GM21786 (cell line): ENCODE measurements at regions not wholly inside any gene's neighbourhood (a gene's known extent, or its start where the extent isn't known, plus 50 kb on each side); places are given as distances from the start of the nearest gene placed in this dataset.
"Not testable (repeated sequence)": the region's sequence is repeated elsewhere in the genome, so short reads cannot be mapped to it uniquely, and the experiment has no call there.

Experiments
- ATAC-seq: cut with Tn5 transposase; IDR thresholded peaks from one replicate; pipeline ENCODE4 v1.9.1; 2021; ENCODE audit not compliant: unreplicated experiment

DNA sequence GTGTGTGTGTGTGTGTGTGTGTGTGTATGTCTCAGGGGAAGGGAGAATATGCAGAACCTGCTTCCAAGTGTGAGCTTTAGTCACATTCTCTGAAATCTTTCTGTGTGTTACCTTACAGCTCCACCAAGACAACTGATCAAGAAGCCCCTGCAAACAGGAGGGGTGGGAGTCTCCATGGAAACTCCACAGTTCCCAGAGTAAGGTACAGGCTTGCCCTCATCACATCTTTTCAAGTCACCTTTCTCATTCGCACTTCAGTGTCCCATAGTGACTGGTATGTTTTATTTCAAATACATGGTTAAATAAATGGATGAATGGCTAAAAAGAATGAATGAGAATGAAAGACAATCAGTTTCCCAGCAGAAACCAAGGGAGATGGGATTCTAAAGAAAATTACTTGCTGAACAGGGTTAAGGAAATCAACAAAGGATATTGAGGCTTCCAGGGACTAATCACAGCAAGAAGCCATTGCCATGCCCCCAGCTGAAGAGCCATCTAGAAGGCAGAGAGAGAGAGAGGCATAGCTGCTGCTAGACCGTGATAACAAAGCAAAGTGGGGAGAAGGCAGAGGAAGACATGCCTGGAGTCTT is 987.2 kb upstream of the CELF4 start:
- no peak for ATAC-seq

DNA sequence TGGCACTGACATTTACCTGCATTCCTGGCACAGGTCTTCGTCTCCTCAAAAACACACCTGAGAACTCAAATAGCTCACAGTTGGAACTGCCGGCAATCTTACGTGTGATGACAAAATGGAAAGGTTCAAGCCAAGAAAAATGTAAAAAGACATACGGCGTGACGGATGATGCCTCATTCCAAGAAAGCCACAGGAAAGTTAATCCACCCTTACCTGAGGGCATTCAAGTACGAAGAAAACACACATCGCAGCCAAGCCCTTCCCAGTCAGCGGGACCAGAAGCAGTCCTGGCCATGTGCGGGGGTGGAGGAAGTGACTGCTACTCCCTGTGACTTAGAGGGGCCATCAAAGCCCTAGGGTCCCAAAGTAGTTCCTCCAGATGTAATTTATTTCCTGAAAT is 986.3 kb upstream of the CELF4 start:
- no peak for ATAC-seq

DNA sequence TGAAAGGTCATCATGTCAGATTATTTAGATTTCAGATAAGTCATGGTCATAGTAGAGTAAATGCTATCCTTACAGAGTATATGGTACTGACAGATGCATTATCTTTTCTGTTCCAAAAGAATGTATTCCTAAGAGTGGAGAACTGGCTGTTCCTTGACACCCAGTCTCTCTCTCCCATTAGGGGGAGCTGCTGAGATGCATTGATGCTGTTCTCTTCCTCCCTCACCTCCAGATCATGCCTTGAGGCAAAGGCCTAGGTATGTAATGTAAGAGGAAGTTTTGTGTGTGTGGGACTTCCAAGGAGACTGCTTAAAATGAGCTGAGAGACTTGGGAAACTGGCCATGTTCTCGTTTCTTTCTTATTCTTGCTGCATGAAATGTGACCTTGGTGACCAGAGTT is 979.5 kb upstream of the CELF4 start:
- ATAC-seq: peak; percentile 69

DNA sequence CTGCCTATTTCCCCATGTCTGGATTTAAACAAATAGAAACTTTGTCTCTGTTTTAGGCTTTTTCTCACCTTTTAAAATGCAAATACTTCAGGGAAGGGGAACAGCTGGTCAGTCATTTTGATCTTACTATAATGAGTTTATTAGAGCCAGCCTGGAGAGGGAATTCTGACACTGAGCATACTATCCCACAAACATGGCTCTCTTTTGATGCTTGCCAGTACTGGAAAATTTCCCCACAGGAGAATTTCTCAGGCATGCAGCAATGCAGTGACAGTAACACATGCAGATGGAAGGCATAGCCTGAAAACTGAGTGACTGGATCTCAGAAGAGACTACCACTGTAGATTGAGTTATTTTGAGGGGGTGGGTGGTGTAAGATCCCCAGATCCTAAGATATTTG is 974.3 kb upstream of the CELF4 start:
- ATAC-seq: no peak

DNA sequence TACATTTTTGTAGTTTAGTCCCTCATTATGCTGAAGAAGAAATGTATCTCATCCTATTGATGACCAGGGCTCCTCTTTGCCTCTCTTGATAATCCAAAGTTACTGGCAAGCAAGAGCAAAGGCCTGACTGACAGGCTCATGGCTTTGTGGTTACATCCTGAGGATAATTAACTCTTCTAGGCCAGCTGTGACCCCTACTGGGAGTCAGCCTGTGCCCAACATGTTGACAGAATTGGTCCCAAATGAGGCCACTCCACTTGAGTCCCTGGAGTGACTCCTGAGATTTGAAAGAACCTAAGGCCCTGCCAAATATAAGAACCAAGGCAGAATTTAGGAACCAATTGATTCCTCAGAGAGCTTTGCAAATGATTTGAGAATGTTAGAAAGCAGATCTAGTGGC is 973.8 kb upstream of the CELF4 start:
- no peak for ATAC-seq

DNA sequence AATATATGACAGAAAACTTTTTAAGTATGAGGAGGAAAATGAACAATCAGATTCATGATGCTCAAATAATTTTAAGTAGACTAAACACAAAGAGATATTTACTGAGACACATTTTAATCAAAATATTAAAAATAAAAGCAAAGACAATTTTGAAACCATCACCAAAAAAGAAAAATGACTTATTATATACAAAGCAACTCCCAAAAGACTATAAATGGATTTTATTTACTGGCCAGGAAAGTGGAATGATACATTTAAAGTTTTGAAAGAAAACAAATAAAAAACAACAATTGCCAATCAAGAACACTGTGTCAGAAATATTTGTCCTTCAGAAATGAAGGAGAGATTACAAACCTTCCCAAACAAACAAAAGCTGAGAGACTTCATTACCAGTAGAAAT is 968.5 kb upstream of the CELF4 start:
- no peak for ATAC-seq

DNA sequence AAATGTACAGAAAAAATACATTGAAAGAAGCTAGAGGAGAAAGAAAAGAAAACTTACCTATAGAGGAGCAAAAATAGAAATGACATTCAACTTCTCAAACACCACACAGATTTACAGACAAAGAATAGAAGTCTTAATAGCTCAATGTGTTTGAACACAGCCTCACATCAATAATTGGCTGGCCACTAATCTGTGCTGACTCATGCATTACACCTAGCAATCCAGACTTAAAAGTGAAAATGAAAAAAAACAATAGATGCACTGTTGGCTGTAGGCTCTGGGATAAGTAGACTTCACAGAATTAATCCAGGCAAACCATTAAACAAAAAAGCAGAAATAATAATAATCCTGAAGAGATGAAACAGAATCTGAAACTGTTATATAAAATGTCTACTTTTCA is 961.3 kb upstream of the CELF4 start:
- no peak for ATAC-seq

DNA sequence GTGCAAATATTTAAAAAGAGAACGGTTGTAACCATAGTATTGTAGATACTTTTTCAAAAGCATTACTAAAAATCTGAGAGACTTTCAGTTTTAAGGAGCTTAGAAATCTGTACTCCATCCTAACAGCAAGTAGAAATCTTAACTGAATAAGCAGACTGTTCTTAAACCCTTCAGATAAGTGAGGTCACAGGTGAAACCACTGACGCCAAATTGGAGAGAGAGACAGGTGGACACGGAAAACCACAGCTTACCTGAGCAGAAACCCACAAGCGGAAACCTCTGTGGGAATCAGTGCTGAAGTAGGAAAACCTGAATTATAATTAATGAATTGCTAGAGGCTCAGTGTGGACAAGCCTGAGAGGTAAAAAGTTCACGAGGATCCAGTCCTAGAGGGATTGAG is 959.4 kb upstream of the CELF4 start:
- ATAC-seq: no peak

DNA sequence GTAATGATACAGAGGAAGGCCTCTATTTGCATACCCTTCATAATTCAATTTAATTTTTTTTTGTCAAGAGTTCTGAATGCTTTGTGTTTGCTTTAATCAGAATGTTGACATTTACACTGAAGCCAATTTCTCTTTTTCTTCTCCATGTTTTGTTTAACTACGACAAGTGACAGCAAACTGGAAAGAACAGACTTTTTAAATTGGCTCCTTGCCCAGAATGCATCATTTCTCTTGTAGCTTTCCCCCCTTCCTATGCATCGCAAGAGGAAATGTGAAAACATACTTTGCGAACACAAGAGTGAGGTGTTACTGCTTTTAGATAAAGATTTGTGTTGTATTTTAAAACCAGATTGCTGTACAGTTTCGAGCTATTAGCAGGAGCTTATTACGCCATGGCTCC is 955.2 kb upstream of the CELF4 start:
- ATAC-seq: no peak

DNA sequence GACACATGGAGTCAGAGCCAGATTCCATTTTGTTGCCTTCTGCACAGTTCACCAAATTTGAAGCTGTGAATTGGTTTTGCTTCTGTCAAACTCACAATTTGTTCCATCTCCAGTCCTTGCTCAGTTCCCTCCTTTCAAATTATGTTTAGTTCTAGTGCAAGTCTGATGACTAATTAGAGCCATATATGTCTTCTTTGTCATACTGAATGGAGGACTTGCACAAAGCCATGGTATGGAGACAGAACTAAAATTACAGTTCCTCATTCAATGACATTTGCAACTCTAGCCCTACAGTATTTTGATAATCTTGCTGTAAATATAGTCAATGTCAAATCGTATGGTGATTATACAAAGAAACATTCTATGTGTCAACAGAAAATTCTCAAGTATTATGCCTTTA is 936.9 kb upstream of the CELF4 start:
- ATAC-seq: no peak

DNA sequence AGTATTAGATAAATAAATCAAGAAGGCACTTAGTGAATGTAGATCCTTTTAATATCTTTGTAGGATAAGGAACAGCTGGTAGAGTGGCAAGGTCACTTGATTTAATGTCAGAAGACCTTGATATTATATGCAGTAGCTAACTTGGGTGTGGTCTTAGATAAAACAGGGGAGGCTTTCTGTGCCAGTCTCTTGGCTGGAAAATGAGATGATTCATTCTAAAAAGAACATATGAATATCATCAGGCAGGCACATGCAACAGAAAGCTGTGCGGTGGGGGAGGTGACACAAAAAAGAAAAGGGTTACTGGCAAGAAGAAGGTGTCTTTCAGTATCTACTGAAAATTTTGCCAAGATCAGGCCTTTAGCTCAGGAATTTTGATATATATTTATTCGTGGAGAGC is 931.7 kb upstream of the CELF4 start:
- no peak for ATAC-seq

DNA sequence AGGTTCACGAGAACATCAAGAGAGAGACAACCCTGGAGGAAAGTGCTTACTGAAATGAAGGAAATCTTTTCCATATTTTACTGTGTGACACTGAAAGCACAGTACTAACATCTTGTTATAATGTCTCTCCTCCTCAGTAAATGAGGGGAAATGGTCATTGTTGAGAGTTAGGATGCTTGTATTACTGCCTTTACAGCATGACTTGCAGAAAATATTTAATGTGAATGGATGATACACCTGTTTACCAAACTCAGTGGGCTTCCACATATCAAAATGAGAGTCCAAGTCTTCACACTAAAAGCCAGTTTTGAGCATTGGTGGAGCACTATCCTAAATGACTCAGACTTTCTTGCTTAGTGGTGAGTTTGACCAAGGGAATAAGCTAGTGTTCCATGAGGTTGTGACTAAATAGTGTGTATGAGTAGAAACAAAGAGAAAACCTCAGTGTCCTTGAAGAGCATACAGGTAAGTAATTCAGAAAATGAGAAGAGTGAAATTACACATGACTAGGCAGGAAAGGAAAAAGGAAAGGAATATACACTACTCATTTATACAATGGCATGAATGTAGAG is 930.7 kb upstream of the CELF4 start:
- ATAC-seq: no peak

DNA sequence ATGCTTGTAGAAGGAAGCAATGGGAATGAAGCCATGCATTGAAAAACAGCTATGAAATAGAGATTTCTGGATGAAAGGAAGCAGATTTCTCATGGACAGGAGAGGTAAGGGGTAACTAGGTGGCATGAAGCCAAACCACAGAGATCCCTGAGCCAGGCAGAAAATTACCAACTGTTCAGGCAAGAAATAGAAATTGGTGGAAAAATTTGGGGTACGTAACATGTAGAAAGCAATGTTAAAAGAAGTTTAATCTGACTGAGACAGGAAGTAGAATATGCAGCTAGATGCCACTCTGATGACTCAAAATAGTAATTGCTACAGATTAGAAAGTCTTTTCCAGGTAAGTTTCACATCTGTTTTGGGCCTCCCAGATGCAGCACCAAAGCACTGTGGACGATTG is 928.5 kb upstream of the CELF4 start:
- no peak for ATAC-seq

DNA sequence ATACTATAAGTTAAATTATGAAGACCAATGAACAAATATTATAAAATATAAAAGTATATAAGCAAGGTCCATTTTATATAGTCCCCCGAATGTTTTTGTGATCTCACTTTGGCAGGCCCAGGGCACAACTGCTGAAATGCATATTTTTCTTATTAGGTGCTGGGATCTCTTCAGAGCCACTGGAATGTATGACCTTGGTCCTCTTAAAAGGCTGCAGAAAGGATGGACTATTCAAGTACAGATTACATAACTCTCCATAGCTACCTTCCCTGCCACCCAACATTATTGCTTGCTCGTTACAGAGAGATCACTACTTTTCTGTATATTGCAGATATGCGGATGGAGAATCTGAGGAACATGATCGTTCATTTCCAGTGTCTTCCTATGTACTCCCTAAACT is 925.6 kb upstream of the CELF4 start:
- no peak for ATAC-seq

DNA sequence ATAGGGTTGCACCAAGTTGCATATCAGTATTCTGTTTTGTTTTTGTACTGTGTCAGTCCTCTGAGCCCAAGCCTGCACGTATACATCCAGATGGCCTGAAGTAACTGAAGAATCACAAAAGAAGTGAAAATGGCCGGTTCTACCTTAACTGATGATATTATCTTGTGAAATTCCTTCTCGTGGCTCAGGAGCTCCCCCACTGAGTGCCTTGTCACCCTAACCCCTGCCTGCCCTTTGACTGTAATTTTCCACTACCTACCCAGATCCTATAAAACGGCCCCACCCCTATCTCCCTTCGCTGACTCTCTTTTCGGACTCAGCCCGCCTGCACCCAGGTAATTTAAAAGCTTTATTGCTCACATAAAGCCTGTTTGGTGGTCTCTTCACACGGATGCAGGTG is 924.1 kb upstream of the CELF4 start:
- ATAC-seq: not testable (repeated sequence)

DNA sequence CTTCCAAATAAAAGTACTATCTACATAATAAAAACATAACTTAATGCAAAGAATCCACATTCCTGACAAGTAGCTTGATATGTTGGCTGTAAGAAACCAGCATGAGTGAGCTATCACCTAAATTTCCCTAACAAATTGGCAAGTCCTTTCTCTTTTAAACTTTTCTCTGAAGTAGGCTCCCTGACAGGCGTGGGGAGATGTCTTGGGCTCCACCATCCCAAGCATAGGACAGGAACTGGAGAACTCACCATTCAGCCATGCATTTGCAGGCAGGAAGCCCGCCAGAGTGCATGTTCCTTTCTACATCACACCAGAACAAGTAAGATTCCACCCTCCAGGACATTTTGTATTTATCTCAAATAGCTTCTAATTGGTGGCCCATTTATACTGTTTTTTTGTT is 921.9 kb upstream of the CELF4 start:
- ATAC-seq: no peak

DNA sequence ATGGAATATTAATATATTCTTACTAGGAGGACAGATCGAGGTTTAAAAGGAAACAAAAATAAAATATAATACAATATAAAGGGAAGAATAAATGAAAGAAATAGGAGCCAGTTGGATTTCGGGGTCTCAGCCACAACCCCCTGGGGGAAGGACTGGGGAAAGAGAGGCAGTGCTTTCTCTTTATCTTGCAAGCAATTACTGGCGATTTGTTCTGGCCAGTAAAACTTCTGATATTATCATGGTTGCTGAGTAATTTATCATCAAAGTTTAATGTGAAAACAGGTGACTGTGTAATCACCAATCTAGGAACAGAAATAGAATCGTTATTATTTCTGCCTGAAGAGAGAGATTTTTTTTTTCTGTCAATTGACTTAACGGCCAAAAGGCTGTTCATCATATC is 917.7 kb upstream of the CELF4 start:
- ATAC-seq: no peak

DNA sequence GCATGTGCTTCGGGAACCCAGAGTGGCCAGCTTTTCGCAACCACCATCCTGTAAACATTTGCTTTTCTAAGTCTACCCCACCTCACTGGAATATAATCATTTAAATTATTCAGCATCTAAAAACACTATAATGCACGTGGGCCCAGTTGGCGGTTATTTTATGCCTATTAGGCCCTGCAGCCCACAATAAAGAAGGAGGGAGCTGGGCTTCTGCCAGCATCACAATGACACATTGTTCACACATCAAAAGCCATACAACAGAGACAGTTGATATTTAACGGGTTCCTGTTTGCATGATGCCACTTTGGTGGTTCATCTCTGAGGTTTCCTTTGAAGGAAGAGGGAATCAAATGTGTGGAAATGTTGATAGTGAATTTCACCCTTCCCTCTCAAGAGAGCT is 916.0 kb upstream of the CELF4 start:
- ATAC-seq: no peak

DNA sequence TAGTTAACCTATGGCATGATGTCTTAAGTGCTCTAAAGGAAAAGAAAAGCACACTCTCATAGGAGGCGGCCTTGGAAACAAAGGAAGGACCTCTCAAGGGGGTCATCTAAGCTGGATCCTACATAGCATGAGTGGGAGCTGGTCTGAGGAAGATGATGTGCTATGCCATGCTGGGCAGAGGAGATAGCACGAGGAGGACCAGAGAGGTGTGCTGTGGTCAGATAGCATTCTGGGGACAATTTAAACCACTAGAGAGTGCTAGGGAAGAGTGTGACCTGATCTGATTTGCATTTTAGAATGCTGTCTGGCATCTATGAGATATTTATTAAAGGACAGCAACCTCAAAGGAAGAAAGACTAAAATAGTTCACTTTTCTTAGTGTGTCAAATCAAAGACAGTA is 910.1 kb upstream of the CELF4 start:
- no peak for ATAC-seq

DNA sequence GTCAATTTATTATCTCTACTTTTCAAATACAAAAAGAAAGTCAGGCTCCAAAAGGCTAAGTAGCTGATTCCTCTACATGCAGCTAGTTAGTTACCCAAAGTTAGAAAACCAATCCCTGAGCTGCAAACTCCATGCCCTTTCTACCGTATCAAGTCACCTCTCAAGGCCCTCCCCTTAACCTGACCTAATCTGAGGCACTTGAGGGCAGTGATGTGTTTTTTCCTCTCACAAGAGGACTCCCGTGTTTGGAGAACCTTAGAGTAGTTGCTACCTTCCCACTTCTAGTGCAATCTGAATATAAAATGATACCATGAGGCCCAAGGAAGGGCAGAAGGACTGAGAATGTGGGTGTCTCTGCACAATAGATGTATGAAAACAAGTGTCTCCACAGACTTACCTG is 907.9 kb upstream of the CELF4 start:
- no peak for ATAC-seq

DNA sequence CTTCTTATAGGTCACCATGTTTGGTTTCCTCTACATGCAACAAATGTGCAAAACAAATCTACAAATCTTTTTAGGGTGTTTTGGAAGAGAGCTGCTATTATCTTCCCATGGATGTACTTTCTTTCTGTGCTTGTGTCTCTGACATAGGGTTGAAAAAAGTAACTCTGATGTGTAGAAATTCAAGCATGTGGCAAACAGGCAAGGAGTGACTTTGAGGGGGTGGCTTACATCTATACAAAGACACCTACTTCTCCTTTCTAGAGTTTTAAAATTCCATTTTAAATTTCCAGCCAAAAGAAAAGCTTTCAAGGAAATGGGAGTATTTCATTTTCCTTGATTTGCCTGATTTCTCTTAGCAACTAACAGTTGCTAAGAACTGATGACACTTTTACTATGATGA is 904.8 kb upstream of the CELF4 start:
- no peak for ATAC-seq

DNA sequence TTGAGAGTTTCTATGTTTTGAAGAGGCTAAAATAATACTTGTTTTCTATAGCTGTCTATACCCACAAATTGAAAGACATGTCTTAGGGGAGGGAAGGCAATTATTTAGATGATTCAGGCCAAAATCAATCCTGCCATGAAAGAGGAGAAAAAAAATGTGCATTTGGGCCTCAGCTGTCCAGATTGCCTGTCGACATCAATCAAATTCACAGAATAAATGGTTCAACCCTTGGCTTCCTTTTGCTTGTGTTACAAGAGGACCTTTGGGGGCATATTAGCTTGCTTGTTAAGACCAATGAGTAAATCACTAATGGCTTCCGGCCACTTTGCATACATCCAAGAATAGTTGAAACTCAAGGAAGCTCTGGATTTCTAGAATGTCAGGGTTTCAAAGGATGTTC is 900.8 kb upstream of the CELF4 start:
- ATAC-seq: no peak

DNA sequence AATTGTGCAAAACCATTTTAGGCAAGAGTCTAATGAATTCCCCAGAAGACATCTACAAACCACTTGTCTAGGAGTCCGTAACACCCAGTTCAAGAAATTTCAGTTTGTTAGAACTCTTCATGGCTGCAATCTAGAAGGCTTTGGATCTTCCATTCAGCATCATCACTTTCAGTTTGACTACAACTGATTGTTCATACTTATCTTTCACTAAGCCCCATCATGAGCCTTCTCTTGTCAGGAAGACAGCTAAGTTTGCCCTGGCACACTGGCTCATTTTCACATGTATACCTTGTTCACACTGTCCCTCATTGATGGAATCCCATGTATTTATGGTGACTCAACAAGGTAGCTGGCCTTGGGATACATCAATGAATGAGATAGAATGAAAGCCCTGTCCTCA is 898.4 kb upstream of the CELF4 start:
- no peak for ATAC-seq

DNA sequence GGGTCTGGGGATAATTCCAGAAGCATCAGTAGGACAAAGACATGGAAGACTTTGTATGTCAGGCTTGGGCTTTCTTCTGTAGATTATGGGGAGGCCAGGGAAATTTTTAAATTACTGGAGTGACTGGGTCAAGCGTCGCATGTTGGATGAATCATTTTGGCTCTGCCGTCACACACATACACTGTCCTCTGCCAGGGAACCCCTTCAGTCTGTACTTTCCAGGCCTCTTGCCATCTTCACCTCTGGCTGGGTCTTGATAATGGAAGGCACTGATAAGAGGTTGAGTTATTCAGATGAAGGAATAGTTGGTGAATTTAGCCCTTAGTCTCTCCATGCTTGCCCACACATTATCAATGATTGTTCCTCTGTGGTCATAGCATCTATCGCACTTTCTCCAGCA is 895.1 kb upstream of the CELF4 start:
- ATAC-seq: no peak
